ENCODE measurements at regions not wholly inside any gene's neighbourhood (a gene's known extent, or its start where the extent isn't known, plus 50 kb on each side); places are given as distances from the start of the nearest gene placed in this dataset.
"Not testable (repeated sequence)": the region's sequence is repeated elsewhere in the genome, so short reads cannot be mapped to it uniquely, and the experiment has no call there.

DNA sequence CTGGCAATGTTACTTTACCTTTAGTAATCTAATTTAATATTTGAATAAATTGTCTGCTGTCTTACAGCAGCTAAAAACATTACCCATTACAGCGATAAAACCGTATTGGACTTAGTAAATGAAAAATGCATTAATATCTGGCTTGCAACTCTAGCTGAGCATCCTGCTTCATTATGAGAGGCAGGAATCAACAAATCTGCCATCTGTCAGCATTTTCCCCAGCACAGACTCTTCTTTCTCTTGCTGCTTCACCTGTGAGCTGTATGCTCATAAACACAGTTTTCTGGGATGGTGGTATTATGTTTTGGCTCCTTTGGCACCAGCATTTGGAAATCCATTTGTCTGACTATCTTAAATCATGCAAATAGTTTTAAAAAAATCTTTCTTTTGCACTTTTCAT, 487.1 kb downstream of the KCNT2 start:
- intact Hi-C loops (cut with micrococcal nuclease; ENCODE audit: unreplicated experiment): no loop called here
- DNase-seq: no peak
- Histone ChIP-seq H3K4me1 (replicated peaks; ENCODE audit: insufficient read depth) (no peaks in the 10 kb centered on the region), H3K27ac (no peak overlapping the region), H4K20me1 (ENCODE audit: insufficient read depth) (no peaks in the 10 kb centered on the region), H3K36me3 (ENCODE audit: low read depth) (no peaks in the 10 kb centered on the region), H3K27me3 (ENCODE audit: insufficient read depth, low read depth) (no peaks in the 10 kb centered on the region), H3K9me2 (ENCODE audit: insufficient read depth) (no peaks in the 10 kb centered on the region), H3F3A (ENCODE audit: insufficient read depth, low read depth) (no peaks in the 10 kb centered on the region), H3K9me3 (ENCODE audit: insufficient read depth, low read depth) (no peaks in the 10 kb centered on the region), H3K4me2 (no peak overlapping the region), H2AFZ (no peak overlapping the region), H3K4me3 (no peak overlapping the region), H3K79me2 (ENCODE audit: low read depth) (no peaks in the 10 kb centered on the region)
- BruUV-seq (replicated peaks): no TSS peak
- TF ChIP-seq, protein P1, sequence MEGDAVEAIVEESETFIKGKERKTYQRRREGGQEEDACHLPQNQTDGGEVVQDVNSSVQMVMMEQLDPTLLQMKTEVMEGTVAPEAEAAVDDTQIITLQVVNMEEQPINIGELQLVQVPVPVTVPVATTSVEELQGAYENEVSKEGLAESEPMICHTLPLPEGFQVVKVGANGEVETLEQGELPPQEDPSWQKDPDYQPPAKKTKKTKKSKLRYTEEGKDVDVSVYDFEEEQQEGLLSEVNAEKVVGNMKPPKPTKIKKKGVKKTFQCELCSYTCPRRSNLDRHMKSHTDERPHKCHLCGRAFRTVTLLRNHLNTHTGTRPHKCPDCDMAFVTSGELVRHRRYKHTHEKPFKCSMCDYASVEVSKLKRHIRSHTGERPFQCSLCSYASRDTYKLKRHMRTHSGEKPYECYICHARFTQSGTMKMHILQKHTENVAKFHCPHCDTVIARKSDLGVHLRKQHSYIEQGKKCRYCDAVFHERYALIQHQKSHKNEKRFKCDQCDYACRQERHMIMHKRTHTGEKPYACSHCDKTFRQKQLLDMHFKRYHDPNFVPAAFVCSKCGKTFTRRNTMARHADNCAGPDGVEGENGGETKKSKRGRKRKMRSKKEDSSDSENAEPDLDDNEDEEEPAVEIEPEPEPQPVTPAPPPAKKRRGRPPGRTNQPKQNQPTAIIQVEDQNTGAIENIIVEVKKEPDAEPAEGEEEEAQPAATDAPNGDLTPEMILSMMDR (conservative IDR thresholded peaks at IDR 0.05): no peak
- no peak for TF ChIP-seq EZH2 (IDR thresholded peaks at IDR 0.05; ENCODE audit: low read depth)
- CTCF ChIA-PET: no interaction called here
- POLR2A ChIA-PET (ENCODE audit: unreplicated experiment): no interaction called here

DNA sequence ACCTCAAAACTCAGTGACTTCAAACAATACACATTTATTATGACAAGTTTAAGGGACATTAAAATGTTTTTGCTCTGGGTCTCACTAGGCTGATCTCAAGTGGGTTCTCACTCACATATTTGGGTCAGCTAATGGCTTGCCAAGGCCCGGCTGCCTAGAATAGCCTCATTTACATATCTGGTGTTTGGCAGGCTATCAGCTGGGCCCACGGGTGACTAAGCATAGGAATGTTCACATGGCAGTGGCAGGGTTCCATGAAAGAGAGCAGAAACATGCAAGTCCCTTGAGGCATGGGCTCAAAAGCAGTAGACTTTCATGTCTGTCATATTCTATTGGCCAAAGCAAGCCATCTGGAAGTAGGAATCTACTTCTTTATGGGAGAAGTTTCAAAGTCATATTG, 492.6 kb downstream of the KCNT2 start:
- Histone ChIP-seq H3K36me3 (ENCODE audit: low read depth) (no peaks in the 10 kb centered on the region), H4K20me1 (ENCODE audit: insufficient read depth) (no peaks in the 10 kb centered on the region), H3K4me3 (no peak overlapping the region), H2AFZ (no peak overlapping the region), H3K9me2 (ENCODE audit: insufficient read depth) (no peaks in the 10 kb centered on the region), H3K4me2 (no peak overlapping the region), H3F3A (ENCODE audit: insufficient read depth, low read depth) (no peaks in the 10 kb centered on the region), H3K27ac (no peak overlapping the region), H3K9me3 (ENCODE audit: insufficient read depth, low read depth) (no peaks in the 10 kb centered on the region), H3K4me1 (replicated peaks; ENCODE audit: insufficient read depth) (no peaks in the 10 kb centered on the region), H3K27me3 (ENCODE audit: insufficient read depth, low read depth) (no peaks in the 10 kb centered on the region), H3K79me2 (ENCODE audit: low read depth) (no peaks in the 10 kb centered on the region)
- ChIA-PET POLR2A (ENCODE audit: unreplicated experiment) (no interaction called here), CTCF (no interaction called here)
- TF ChIP-seq, protein P1 (conservative IDR thresholded peaks at IDR 0.05): no peak
- no peak for TF ChIP-seq EZH2 (IDR thresholded peaks at IDR 0.05; ENCODE audit: low read depth)
- no TSS peak for BruUV-seq (replicated peaks)
- DNase-seq: no peak
- intact Hi-C loops (cut with micrococcal nuclease; ENCODE audit: unreplicated experiment): no loop called here

DNA sequence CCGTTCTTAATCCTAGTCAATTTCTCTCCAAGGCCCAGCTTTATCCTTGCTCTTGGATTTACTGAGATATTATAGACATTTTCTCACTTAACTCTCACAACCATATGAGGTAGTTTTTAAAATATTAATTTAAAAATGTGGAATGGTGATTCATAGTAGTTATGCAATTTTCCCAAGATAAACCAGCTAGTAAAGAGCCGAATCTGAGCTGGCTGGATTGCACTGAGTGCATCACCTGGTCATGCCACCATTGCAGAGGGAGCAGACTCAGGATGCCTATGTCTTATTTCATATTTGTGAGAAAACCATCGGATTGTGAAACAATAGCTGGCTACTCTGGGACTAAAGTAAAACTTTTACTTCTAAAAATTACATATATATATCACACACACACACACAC, 494.0 kb downstream of the KCNT2 start:
- Histone ChIP-seq H3K4me2 (no peak overlapping the region), H3K36me3 (ENCODE audit: low read depth) (no peaks in the 10 kb centered on the region), H3K9me3 (ENCODE audit: insufficient read depth, low read depth) (no peaks in the 10 kb centered on the region), H3K27ac (no peak overlapping the region), H3K27me3 (ENCODE audit: insufficient read depth, low read depth) (no peaks in the 10 kb centered on the region), H3K4me1 (replicated peaks; ENCODE audit: insufficient read depth) (no peaks in the 10 kb centered on the region), H3K9me2 (ENCODE audit: insufficient read depth) (no peaks in the 10 kb centered on the region), H3F3A (ENCODE audit: insufficient read depth, low read depth) (no peaks in the 10 kb centered on the region), H3K4me3 (no peak overlapping the region), H2AFZ (no peak overlapping the region), H4K20me1 (ENCODE audit: insufficient read depth) (no peaks in the 10 kb centered on the region), H3K79me2 (ENCODE audit: low read depth) (no peaks in the 10 kb centered on the region)
- ChIA-PET POLR2A (ENCODE audit: unreplicated experiment) (no interaction called here), CTCF (no interaction called here)
- intact Hi-C loops (cut with micrococcal nuclease; ENCODE audit: unreplicated experiment): no loop called here
- no TSS peak for BruUV-seq (replicated peaks)
- no peak for DNase-seq
- TF ChIP-seq EZH2 (IDR thresholded peaks at IDR 0.05; ENCODE audit: low read depth): no peak
- TF ChIP-seq, protein P1 (conservative IDR thresholded peaks at IDR 0.05): no peak

DNA sequence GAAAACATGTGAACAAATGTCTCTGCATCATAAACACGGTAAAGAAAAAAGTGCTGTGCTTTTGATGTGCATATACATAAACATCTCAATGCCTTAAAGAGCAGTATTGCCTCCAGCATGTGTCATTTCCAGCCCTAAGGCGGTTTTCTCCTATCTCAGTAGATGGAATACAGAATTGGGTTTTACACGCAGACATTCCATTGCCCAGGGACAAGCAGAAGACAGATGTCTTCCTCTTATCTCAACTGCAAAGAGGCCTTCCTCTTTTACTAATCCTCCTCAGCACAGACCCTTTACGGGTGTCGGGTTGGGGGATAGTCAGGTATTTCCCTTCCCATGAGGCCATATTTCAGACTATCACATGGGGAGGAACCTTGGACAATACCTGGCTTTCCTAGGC, 499.2 kb downstream of the KCNT2 start:
- POLR2A ChIA-PET (ENCODE audit: unreplicated experiment); H3K9me2 ChIP-seq (ENCODE audit: insufficient read depth); H3K36me3 ChIP-seq (ENCODE audit: low read depth); H3K27ac ChIP-seq; H4K20me1 ChIP-seq (ENCODE audit: insufficient read depth); H3F3A ChIP-seq (ENCODE audit: insufficient read depth, low read depth); H2AFZ ChIP-seq; BruUV-seq (replicated peaks); H3K9me3 ChIP-seq (ENCODE audit: insufficient read depth, low read depth); H3K4me1 ChIP-seq (replicated peaks; ENCODE audit: insufficient read depth); CTCF ChIA-PET; DNase-seq; H3K79me2 ChIP-seq (ENCODE audit: low read depth); H3K4me2 ChIP-seq; H3K27me3 ChIP-seq (ENCODE audit: insufficient read depth, low read depth); intact Hi-C loops (cut with micrococcal nuclease; ENCODE audit: unreplicated experiment); H3K4me3 ChIP-seq: not testable (repeated sequence)

All from PC-9 (cell line).